GM18858 (cell line): ENCODE measurements at regions not wholly inside any gene's neighbourhood (a gene's known extent, or its start where the extent isn't known, plus 50 kb on each side); places are given as distances from the start of the nearest gene placed in this dataset.

ENCODE experiments used
- ATAC-seq: cut with Tn5 transposase; IDR thresholded peaks from one replicate; pipeline ENCODE4 v1.9.1; 2021; ENCODE audit not compliant: unreplicated experiment

GRCh38 chr7:25496476-25497368 lies 268.4 kb upstream of the NPVF start:
- ATAC-seq: peak; percentile 72

GRCh38 chr7:25500393-25500921 lies 272.2 kb upstream of the NPVF start:
- no peak for ATAC-seq

GRCh38 chr7:25503306-25503705 lies 275.0 kb upstream of the NPVF start:
- ATAC-seq: no peak

GRCh38 chr7:25512061-25512687 lies 283.9 kb upstream of the NPVF start:
- ATAC-seq: no peak

GRCh38 chr7:25515633-25516275 lies 287.5 kb upstream of the NPVF start:
- ATAC-seq: no peak

- no peak for ATAC-seq
Observed at GRCh38 chr7:25517906-25518305, 289.6 kb upstream of the NPVF start.

GRCh38 chr7:25520017-25520416 lies 291.7 kb upstream of the NPVF start:
- ATAC-seq: no peak

GRCh38 chr7:25520516-25520915 lies 292.2 kb upstream of the NPVF start:
- ATAC-seq: no peak

- no peak for ATAC-seq
Observed at GRCh38 chr7:25521236-25521635, 292.9 kb upstream of the NPVF start.

- ATAC-seq: no peak
Observed at GRCh38 chr7:25522727-25523126, 294.4 kb upstream of the NPVF start.

GRCh38 chr7:25527665-25528170 lies 299.4 kb upstream of the NPVF start:
- ATAC-seq: no peak

GRCh38 chr7:25529320-25529719 lies 301.0 kb upstream of the NPVF start:
- ATAC-seq: no peak

- no peak for ATAC-seq
Observed at GRCh38 chr7:25536851-25537250, 308.6 kb upstream of the NPVF start.

GRCh38 chr7:25537662-25538375 lies 309.5 kb upstream of the NPVF start:
- no peak for ATAC-seq

- no peak for ATAC-seq
Observed at GRCh38 chr7:25541094-25541821, 313.0 kb upstream of the NPVF start.

- no peak for ATAC-seq
Observed at GRCh38 chr7:25541877-25542276, 313.6 kb upstream of the NPVF start.

GRCh38 chr7:25543210-25543609 lies 314.9 kb upstream of the NPVF start:
- ATAC-seq: no peak

GRCh38 chr7:25543798-25544197 lies 315.5 kb upstream of the NPVF start:
- ATAC-seq: no peak

GRCh38 chr7:25544254-25544653 lies 316.0 kb upstream of the NPVF start:
- no peak for ATAC-seq
